ENCODE measurements at regions not wholly inside any gene's neighbourhood (a gene's known extent, or its start where the extent isn't known, plus 50 kb on each side); places are given as distances from the start of the nearest gene placed in this dataset.

- WGBS, 2 donors, result 83 to 92% methylated on average over 4 of the region's 4 CpGs
- Histone ChIP-seq H3K27ac (ENCODE audit: low read depth in 1 of 2, low read length in 1 of 2) (no peak overlapping the region), H3K36me3 (ENCODE audit: control insufficient read depth in 4 of 4, insufficient read depth in 4 of 4, low read length in 4 of 4) (no peaks in the 10 kb centered on the region), H3K9me3 (ENCODE audit: control insufficient read depth in 4 of 4, insufficient read depth in 3 of 4, low read length in 3 of 4) (no peaks in the 10 kb centered on the region), H3K4me1 (ENCODE audit: control insufficient read depth in 5 of 5, insufficient read depth in 5 of 5, low read length in 5 of 5) (peaks cover 0 to 10% (median 3%) of the 10 kb centered on the region in 5 donors), H3K9ac (ENCODE audit: insufficient read depth in 1 of 2, low read length in 2 of 2) (no peak overlapping the region), H3K27me3 (ENCODE audit: control insufficient read depth in 3 of 3, insufficient read depth in 3 of 3, low read length in 2 of 3) (no peaks in the 10 kb centered on the region), H3K4me3 (no peak overlapping the region)
- ATAC-seq (ENCODE audit: insufficient read depth, low FRiP score) (no peak), DNase-seq (no peak)
- TF ChIP-seq CTCF (IDR thresholded peaks at IDR 0.05; ENCODE audit: control extremely low read depth, extremely low read depth), result no peak
Observed at GRCh38 chr10:78261291-78261690, 227.6 kb downstream of the RPS24 start.

- no peak overlapping the region for H3K4me3 ChIP-seq
- 93% methylated on average over 8 of the region's 8 CpGs for WGBS, 2 donors
- ATAC-seq (ENCODE audit: insufficient read depth, low FRiP score) (no peak), DNase-seq (no peak)
- H3K9me3 ChIP-seq (ENCODE audit: control insufficient read depth in 4 of 4, insufficient read depth in 3 of 4, low read length in 3 of 4), result peaks cover 0 to 3% (median 0%) of the 10 kb centered on the region in 4 donors
- no peaks in the 10 kb centered on the region for H3K27me3 ChIP-seq (ENCODE audit: control insufficient read depth in 3 of 3, insufficient read depth in 3 of 3, low read length in 2 of 3)
- TF ChIP-seq CTCF (IDR thresholded peaks at IDR 0.05; ENCODE audit: control extremely low read depth, extremely low read depth), result no peak
- H3K9ac ChIP-seq (ENCODE audit: insufficient read depth in 1 of 2, low read length in 2 of 2), result no peak overlapping the region
- H3K4me1 ChIP-seq (ENCODE audit: control insufficient read depth in 5 of 5, insufficient read depth in 5 of 5, low read length in 5 of 5), result peaks cover 0 to 19% (median 3%) of the 10 kb centered on the region in 5 donors
- no peaks in the 10 kb centered on the region for H3K36me3 ChIP-seq (ENCODE audit: control insufficient read depth in 4 of 4, insufficient read depth in 4 of 4, low read length in 4 of 4)
- H3K27ac ChIP-seq (ENCODE audit: low read depth in 1 of 2, low read length in 1 of 2), result no peak overlapping the region
Observed at GRCh38 chr10:78262860-78263259, 229.2 kb downstream of the RPS24 start.

- no peak for ATAC-seq (ENCODE audit: insufficient read depth, low FRiP score)
- Histone ChIP-seq H3K27me3 (ENCODE audit: control insufficient read depth in 3 of 3, insufficient read depth in 3 of 3, low read length in 2 of 3) (no peaks in the 10 kb centered on the region), H3K27ac (ENCODE audit: low read depth in 1 of 2, low read length in 1 of 2) (no peak overlapping the region), H3K9me3 (ENCODE audit: control insufficient read depth in 4 of 4, insufficient read depth in 3 of 4, low read length in 3 of 4) (peaks cover 0 to 4% (median 0%) of the 10 kb centered on the region in 4 donors), H3K4me1 (ENCODE audit: control insufficient read depth in 5 of 5, insufficient read depth in 5 of 5, low read length in 5 of 5) (peaks cover 0 to 19% (median 3%) of the 10 kb centered on the region in 5 donors), H3K4me3 (no peak overlapping the region), H3K36me3 (ENCODE audit: control insufficient read depth in 4 of 4, insufficient read depth in 4 of 4, low read length in 4 of 4) (no peaks in the 10 kb centered on the region), H3K9ac (ENCODE audit: insufficient read depth in 1 of 2, low read length in 2 of 2) (no peak overlapping the region)
- WGBS, 2 donors, result 97 to 100% methylated on average over 5 of the region's 5 CpGs
- no peak for DNase-seq
- no peak for TF ChIP-seq CTCF (IDR thresholded peaks at IDR 0.05; ENCODE audit: control extremely low read depth, extremely low read depth)
Observed at GRCh38 chr10:78263521-78263988, 229.9 kb downstream of the RPS24 start.

GRCh38 chr10:78264361-78264760 is 230.7 kb downstream of the RPS24 start:
- Histone ChIP-seq H3K36me3 (ENCODE audit: control insufficient read depth in 4 of 4, insufficient read depth in 4 of 4, low read length in 4 of 4) (no peaks in the 10 kb centered on the region), H3K27ac (ENCODE audit: low read depth in 1 of 2, low read length in 1 of 2) (no peak overlapping the region), H3K4me3 (no peak overlapping the region), H3K9me3 (ENCODE audit: control insufficient read depth in 4 of 4, insufficient read depth in 3 of 4, low read length in 3 of 4) (peaks cover 0 to 4% (median 0%) of the 10 kb centered on the region in 4 donors), H3K4me1 (ENCODE audit: control insufficient read depth in 5 of 5, insufficient read depth in 5 of 5, low read length in 5 of 5) (peaks cover 0 to 18% (median 3%) of the 10 kb centered on the region in 5 donors), H3K27me3 (ENCODE audit: control insufficient read depth in 3 of 3, insufficient read depth in 3 of 3, low read length in 2 of 3) (no peaks in the 10 kb centered on the region), H3K9ac (ENCODE audit: insufficient read depth in 1 of 2, low read length in 2 of 2) (no peak overlapping the region)
- TF ChIP-seq CTCF (IDR thresholded peaks at IDR 0.05; ENCODE audit: control extremely low read depth, extremely low read depth), result no peak
- ATAC-seq (ENCODE audit: insufficient read depth, low FRiP score) (no peak), DNase-seq (no peak)
- WGBS, 2 donors, result 91 to 95% methylated on average over 3 of the region's 3 CpGs

Measured in lung (tissue), 11 donors.